ENCODE measurements at regions not wholly inside any gene's neighbourhood (a gene's known extent, or its start where the extent isn't known, plus 50 kb on each side); places are given as distances from the start of the nearest gene placed in this dataset.
"Not testable (repeated sequence)": the region's sequence is repeated elsewhere in the genome, so short reads cannot be mapped to it uniquely, and the experiment has no call there.

GRCh38 chr4:79266136-79266535 lies 59.7 kb downstream of the NAA11 start:
- DNase-seq: no peak

- no peak for DNase-seq
These were observed 66.6 kb downstream of the NAA11 start for GRCh38 chr4:79259242-79259641.

GRCh38 chr4:79258614-79259176 lies 67.2 kb downstream of the NAA11 start:
- DNase-seq: no peak

GRCh38 chr4:79257953-79258613 lies 67.8 kb downstream of the NAA11 start:
- DNase-seq: no peak

DNA sequence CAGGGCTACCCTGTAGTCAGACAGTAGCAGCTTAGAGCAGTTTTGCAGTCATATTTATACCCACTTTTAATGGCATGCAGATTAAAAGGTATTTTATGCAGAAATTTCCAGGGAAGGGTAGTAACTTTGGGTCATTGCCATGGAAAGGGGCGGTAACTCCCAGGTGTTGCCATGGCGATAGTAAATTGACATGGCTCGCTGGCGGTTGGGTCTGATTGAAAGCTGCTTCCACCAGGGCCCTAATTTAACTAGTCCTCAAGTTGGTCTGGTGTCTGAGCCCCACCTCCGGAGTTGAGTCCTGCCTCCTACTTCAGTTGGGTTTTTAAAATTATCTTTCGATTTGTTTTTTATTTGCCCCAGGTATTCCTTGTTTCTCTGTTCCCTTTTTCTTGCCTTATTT lies 70.1 kb downstream of the NAA11 start:
- DNase-seq: no peak

GRCh38 chr4:79253924-79254323 lies 71.9 kb downstream of the NAA11 start:
- no peak for DNase-seq

DNA sequence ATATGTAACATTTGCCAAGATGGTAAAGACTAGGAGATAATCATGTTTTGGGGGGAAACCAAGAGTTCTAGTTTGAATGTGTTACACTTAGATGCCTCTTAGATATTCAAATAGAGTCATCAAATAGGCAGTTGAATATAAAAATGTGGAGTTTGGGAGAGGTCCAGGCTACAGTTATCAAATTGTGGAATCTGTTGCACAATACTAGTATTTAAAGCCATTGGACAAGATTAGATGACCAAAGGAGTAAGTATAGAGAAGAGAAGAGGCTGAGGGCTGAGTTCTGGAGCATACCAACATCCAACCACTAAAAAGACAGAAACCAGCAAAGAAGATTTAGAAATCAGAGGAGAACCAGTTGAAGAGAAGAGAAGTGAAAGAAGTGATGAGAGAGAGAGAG lies 72.7 kb downstream of the NAA11 start:
- no peak for DNase-seq

DNA sequence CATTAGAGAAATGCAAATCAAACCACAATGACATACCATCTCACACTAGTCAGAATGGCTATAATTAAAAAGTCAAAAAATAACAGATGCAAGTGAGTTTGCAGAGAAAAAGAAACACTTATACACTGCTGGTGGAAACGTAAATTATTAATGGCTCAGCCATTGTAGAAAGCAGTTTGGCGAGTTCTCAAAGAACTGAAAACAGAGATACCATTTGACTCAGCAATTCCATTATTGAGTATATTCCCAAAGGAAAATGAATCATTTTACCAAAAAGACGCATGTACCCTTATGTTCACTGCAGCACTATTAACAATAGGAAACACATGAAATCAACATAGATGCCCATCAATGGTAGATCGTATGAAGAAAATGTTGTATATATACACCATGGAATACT lies 75.0 kb downstream of the NAA11 start:
- no peak for DNase-seq

GRCh38 chr4:79249881-79250503 lies 75.9 kb downstream of the NAA11 start:
- no peak for DNase-seq

DNA sequence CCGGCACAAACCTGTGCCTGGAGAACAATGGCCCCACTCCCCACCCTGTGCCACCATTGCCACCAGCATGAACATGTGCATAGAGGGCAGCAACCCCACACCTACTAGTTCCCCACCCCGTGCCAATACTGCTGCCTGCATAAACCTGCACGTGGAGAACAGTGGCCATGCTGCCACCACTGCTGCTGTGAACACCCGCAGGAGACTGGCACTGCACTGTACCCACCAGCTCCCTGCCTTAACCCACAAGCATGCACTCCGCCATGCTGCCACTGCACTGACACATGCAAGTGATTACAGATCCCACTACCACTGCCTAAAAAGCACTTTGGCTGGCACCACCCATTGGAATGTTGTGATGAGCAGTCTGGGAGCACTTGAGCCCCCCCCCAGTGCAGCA lies 77.3 kb downstream of the NAA11 start:
- DNase-seq: no peak

DNA sequence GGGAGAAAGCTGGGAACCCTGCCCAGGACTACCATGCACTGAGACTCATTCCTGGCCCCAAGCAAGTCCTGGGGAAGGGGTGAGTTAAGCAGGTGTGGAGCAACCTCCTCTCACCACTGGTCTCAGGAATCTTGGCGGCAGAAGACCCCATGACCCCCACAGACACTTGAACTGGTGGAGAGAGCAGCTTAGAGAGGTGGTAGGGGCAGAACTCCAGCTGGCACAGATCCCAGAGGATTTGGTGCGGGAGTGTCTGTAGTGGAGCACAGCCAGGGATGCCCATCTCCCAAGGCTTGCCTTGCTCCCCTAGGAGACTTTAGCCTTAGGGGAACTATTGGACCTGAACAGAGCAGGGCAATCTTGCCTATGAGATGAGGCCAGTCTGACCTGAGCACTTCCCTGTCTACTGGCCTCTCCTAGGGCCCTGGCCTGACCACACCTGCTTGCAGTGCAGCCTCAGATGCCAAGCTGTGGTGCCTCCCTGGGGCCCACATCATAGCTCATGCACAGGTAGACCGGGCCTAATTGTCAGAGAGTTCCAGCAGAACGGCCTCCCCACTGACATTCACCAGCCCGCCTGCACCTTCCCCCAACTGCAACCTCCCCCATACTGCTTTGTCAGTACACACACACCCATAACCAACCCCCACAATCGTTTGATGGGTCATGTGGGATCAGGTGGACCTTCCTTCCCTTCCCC lies 78.0 kb downstream of the NAA11 start:
- DNase-seq: no peak

GRCh38 chr4:79245200-79245940 lies 80.5 kb downstream of the NAA11 start:
- not testable (repeated sequence) for DNase-seq

DNA sequence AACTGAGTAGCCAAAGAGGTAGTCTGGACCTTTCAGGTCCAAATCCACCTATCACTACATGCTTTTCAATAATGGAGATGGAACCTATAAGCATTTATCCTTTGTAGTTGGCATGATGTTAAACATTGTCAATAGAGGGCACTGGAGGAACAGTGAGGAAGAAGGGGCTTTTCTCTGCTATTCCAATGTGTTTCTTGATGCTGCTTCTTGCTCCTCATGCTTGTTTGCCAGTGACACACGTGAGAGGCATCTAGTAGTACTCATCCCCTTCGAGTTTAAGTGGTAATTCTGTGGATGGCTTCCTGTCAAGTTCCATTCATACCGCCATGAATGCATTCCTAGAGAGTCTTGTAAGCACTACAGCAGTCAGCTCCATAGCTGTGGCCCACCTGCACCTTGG lies 84.0 kb downstream of the NAA11 start:
- DNase-seq: no peak

DNA sequence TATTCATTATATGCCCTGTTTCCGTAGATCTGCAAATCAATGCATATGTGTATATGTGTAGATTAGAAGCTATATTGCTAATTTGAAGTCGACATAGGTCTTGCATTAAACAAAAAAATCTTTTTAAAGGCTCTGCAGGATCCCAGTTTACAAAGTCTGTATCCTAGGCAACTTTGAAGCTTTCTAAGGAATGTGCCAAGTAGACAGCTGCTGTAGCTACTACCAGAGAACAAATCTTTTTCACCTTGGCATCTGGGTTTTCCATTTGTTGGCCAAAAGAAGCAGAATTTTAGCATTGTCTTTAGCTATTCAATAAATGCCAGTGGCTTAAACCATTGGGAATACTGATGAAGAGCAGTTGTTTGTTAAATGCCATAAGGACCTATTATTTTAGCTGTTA lies 88.0 kb downstream of the NAA11 start:
- DNase-seq: no peak

DNA sequence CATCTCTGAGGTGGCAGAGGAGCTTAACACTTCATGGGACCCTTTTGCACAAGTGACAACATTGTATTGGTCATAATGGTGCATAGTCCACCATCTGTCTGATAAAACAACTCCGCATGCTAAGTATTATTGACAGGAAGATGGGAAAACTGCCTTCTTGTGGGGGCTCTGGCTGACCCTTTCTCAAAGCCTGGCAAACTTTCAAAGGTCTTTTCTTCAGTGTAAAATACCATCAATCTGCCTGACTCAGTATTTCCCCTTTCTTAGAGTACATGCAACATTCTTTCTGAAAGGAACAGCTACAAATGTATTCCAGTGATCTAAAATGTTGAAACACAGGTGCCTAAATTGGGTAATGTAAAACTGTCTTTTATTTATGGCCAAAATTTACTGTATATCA lies 89.1 kb downstream of the NAA11 start:
- no peak for DNase-seq

GRCh38 chr4:79235095-79235494 lies 90.8 kb downstream of the NAA11 start:
- DNase-seq: no peak

DNA sequence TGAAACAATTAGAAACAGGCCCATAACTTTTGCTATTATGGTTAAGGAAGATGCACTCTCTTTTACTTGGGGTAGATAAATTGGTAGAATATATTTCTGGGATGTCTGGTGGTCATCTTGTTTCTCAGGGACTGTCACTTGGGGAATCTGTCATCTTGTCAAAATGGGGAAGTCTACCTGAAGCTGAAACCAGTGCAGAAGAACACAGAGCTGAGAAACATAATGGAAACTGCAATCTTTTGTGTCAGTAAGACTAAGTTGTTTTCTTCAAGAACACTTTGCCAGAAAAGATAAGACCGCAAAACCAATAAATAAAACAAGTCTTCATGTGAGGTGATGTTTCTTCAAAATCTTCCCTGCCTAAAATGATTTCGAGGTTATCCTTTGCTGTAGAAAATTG lies 92.0 kb downstream of the NAA11 start:
- DNase-seq: no peak

DNA sequence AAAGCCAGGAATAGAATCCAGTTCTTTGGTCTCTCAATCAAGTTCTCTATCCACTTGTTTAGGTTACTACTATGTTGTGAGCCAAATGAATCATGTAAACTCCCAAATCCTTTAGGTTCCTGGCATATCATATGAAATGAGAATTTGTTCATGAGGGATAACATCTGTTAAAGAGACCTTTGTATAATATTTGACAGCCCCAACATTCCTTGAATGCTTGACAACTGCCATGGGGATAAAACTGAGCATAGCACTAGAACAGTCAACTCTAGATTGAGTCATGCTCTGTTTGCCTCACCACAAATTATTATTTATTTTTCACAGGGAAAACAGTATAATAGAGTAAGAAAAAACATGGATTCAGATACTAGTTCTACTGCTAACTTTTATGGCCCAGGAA lies 93.3 kb downstream of the NAA11 start:
- DNase-seq: no peak

GRCh38 chr4:79227860-79228259 lies 98.0 kb downstream of the NAA11 start:
- no peak for DNase-seq

DNA sequence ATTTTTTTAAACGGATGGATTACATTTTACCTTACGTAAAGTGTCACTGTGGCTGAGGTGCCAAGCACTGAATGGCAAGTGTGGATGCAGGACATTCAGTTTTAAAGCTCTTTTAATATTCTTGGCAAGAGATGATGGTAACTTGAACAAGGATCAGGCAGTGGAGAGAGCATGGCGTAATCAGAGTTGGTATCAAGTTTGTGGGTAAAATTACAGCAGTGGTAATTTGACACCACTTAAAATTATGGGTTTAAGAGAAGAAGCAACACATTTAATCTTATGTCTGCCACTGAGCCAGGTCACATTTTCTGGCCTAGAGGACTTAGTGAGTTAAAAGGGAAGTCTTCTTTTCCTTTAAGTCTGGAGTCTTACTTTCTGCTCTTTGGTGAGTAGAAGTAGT lies 100.5 kb downstream of the NAA11 start:
- no peak for DNase-seq

- DNase-seq: no peak
These were observed 101.1 kb downstream of the NAA11 start for GRCh38 chr4:79224777-79225104.

DNA sequence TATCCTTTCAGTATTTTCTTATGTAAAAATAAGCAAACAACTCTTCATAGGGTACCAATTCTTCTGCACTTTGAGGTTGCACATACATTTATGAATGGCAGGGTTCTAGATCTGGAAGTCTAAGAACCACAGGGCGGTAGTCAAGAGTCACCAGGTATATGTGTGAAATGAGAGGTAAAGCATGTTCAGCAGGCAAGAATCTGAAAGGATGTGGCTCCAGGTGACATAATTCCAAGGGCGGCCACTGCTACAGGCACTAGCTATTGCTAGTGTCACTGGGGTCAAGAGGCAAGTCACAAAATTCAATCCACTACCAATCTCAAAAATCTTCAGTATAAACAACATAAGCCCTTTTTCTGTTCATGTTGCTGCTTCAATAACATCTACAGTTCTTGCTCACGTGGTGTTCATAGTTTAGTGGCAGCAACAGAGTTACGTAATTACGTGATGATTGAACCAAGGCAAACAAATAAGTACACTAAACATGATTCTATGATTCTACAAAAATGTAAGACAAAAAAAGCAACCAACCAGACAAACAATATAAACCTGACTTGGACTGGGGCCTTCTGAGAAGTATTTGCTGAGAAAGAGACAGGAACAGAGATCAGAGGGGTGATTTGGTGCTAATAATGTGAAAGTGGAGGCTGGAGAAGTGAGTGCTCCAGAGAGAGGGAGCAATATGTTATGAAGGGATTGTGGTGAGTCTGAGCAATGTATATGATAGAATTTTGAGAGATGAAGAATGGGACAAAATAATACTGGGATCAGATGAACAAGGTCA lies 101.7 kb downstream of the NAA11 start:
- DNase-seq: no peak

DNA sequence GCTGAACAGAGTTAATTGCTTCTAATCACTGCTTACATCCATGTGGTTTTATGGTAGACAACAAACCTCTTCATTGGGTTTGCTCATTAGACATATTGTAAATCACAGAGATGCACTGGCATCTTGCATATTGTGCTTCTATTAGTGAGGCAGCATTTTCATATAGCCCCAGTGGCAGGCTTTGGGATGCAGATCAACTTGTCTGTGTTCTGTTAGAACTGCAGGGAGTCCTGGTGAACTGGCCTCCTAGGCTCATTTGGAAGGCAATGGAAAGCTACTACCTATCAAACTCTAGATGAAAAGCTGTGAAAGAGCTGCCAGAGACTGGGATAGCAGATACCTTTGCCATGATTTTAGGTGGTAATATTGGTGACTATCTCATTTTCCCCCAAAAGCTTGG lies 108.8 kb downstream of the NAA11 start:
- DNase-seq: no peak
